ENCODE measurements at regions not wholly inside any gene's neighbourhood (a gene's known extent, or its start where the extent isn't known, plus 50 kb on each side); places are given as distances from the start of the nearest gene placed in this dataset.
"Not testable (repeated sequence)": the region's sequence is repeated elsewhere in the genome, so short reads cannot be mapped to it uniquely, and the experiment has no call there.

DNA sequence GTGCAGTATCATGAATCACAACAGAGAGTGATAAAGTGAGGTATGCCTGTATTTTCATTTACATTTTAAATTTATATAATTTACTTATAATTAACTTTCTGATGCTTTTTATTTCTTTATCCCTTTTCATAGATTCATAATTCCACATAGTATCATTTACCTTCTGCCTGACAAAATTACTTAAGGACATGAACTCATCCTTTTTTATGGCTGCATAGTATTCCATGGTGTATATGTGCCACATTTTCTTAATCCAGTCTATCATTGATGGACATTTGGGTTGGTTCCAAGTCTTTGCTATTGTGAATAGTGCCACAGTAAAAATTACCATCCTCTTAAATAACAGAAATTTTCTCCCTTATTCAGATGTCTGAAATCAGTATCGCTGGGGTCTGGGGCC is 224.5 kb downstream of the ANKRD7 start:
- TF ChIP-seq, protein P1, sequence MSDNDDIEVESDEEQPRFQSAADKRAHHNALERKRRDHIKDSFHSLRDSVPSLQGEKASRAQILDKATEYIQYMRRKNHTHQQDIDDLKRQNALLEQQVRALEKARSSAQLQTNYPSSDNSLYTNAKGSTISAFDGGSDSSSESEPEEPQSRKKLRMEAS (IDR thresholded peaks at IDR 0.05): not testable (repeated sequence)
- TF ChIP-seq, protein P2, sequence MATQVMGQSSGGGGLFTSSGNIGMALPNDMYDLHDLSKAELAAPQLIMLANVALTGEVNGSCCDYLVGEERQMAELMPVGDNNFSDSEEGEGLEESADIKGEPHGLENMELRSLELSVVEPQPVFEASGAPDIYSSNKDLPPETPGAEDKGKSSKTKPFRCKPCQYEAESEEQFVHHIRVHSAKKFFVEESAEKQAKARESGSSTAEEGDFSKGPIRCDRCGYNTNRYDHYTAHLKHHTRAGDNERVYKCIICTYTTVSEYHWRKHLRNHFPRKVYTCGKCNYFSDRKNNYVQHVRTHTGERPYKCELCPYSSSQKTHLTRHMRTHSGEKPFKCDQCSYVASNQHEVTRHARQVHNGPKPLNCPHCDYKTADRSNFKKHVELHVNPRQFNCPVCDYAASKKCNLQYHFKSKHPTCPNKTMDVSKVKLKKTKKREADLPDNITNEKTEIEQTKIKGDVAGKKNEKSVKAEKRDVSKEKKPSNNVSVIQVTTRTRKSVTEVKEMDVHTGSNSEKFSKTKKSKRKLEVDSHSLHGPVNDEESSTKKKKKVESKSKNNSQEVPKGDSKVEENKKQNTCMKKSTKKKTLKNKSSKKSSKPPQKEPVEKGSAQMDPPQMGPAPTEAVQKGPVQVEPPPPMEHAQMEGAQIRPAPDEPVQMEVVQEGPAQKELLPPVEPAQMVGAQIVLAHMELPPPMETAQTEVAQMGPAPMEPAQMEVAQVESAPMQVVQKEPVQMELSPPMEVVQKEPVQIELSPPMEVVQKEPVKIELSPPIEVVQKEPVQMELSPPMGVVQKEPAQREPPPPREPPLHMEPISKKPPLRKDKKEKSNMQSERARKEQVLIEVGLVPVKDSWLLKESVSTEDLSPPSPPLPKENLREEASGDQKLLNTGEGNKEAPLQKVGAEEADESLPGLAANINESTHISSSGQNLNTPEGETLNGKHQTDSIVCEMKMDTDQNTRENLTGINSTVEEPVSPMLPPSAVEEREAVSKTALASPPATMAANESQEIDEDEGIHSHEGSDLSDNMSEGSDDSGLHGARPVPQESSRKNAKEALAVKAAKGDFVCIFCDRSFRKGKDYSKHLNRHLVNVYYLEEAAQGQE (IDR thresholded peaks at IDR 0.05): not testable (repeated sequence)
- TF ChIP-seq, protein P3, sequence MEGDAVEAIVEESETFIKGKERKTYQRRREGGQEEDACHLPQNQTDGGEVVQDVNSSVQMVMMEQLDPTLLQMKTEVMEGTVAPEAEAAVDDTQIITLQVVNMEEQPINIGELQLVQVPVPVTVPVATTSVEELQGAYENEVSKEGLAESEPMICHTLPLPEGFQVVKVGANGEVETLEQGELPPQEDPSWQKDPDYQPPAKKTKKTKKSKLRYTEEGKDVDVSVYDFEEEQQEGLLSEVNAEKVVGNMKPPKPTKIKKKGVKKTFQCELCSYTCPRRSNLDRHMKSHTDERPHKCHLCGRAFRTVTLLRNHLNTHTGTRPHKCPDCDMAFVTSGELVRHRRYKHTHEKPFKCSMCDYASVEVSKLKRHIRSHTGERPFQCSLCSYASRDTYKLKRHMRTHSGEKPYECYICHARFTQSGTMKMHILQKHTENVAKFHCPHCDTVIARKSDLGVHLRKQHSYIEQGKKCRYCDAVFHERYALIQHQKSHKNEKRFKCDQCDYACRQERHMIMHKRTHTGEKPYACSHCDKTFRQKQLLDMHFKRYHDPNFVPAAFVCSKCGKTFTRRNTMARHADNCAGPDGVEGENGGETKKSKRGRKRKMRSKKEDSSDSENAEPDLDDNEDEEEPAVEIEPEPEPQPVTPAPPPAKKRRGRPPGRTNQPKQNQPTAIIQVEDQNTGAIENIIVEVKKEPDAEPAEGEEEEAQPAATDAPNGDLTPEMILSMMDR (IDR thresholded peaks at IDR 0.05; ENCODE audit: low read depth, low read length, missing input control): not testable (repeated sequence)
- TF ChIP-seq GABPA (IDR thresholded peaks at IDR 0.05 in 1 of 2, conservative IDR thresholded peaks at IDR 0.05 in 1 of 2); RAD21 (IDR thresholded peaks at IDR 0.05); JUND (IDR thresholded peaks at IDR 0.05); SP1 (IDR thresholded peaks at IDR 0.05); TAF1 (conservative IDR thresholded peaks at IDR 0.05); HNF4G (IDR thresholded peaks at IDR 0.05); RXRA (IDR thresholded peaks at IDR 0.05); YY1 (IDR thresholded peaks at IDR 0.05); EGR1 (IDR thresholded peaks at IDR 0.05; ENCODE audit: low read depth in 2 of 2): not testable (repeated sequence)
- TF ChIP-seq, protein P4, sequence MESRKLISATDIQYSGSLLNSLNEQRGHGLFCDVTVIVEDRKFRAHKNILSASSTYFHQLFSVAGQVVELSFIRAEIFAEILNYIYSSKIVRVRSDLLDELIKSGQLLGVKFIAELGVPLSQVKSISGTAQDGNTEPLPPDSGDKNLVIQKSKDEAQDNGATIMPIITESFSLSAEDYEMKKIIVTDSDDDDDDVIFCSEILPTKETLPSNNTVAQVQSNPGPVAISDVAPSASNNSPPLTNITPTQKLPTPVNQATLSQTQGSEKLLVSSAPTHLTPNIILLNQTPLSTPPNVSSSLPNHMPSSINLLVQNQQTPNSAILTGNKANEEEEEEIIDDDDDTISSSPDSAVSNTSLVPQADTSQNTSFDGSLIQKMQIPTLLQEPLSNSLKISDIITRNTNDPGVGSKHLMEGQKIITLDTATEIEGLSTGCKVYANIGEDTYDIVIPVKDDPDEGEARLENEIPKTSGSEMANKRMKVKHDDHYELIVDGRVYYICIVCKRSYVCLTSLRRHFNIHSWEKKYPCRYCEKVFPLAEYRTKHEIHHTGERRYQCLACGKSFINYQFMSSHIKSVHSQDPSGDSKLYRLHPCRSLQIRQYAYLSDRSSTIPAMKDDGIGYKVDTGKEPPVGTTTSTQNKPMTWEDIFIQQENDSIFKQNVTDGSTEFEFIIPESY (IDR thresholded peaks at IDR 0.05): not testable (repeated sequence)
- TF ChIP-seq, protein P5, sequence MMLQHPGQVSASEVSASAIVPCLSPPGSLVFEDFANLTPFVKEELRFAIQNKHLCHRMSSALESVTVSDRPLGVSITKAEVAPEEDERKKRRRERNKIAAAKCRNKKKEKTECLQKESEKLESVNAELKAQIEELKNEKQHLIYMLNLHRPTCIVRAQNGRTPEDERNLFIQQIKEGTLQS (IDR thresholded peaks at IDR 0.05): not testable (repeated sequence)

Measured in liver (tissue), 3 donors.